Loucy (cell line): ENCODE measurements at regions not wholly inside any gene's neighbourhood (a gene's known extent, or its start where the extent isn't known, plus 50 kb on each side); places are given as distances from the start of the nearest gene placed in this dataset.

Experiments used
- CTCF ChIP-seq: fragments of 200-600 bp; sonication (generic); conservative IDR thresholded peaks from 2 replicates; pipeline ENCODE4 v1.5.1; 2014; ENCODE audit warnings: mild to moderate bottlenecking, antibody characterized with exemption, low read length
- EZH2phosphoT487 ChIP-seq: fragments of 200-600 bp; IDR thresholded peaks from 2 replicates; pipeline ENCODE4 v1.6.1; 2018; ENCODE audit warnings: antibody characterized with exemption, mild to moderate bottlenecking, moderate library complexity, borderline replicate concordance

- TF ChIP-seq CTCF (no peak), EZH2phosphoT487 (no peak)
Measured at GRCh38 chr17:69882281-69882680, 192.7 kb upstream of the KCNJ16 start.
